ENCODE measurements at regions not wholly inside any gene's neighbourhood (a gene's known extent, or its start where the extent isn't known, plus 50 kb on each side); places are given as distances from the start of the nearest gene placed in this dataset.

- no peak overlapping the region for H3K4me3 ChIP-seq (replicated peaks in 1 of 3; ENCODE audit: insufficient read depth in 1 of 3, low read depth in 1 of 3, low read length in 3 of 3)
- ChIA-PET POLR2A (no interaction called here), CTCF (interaction anchor here (1.0 kb wide), 1 partner anchor 189 kb away, joined by 3 read pairs; no protein-coding TSS in a partner anchor)
- no peak overlapping the region for H3K27ac ChIP-seq (ENCODE audit: insufficient read depth, low read depth, low read length)
- no peak overlapping the region for H2AFZ ChIP-seq (ENCODE audit: low read depth, low read length)
- H3K4me2 ChIP-seq (ENCODE audit: insufficient read depth, low read length): no peak overlapping the region
- no peak overlapping the region for H3K9ac ChIP-seq (replicated peaks; ENCODE audit: extremely low read depth, insufficient read depth, low read length)
- BruUV-seq (replicated peaks): no TSS peak
- intact Hi-C loops (cut with micrococcal nuclease): no loop called here
- no peak for DNase-seq (ENCODE audit: low read depth, low spot score)
- TF ChIP-seq POLR2A (IDR thresholded peaks at IDR 0.05; ENCODE audit: low read depth, low read length) (no peak), EZH2 (IDR thresholded peaks at IDR 0.05; ENCODE audit: borderline replicate concordance, low read depth, low read length, severe bottlenecking) (no peak), JUN (IDR thresholded peaks at IDR 0.05; ENCODE audit: borderline replicate concordance, insufficient read depth, insufficient read length, low read depth) (no peak), FOS (IDR thresholded peaks at IDR 0.05; ENCODE audit: borderline replicate concordance, insufficient read depth, low read length) (no peak), POLR2AphosphoS5 (IDR thresholded peaks at IDR 0.05; ENCODE audit: insufficient read depth, low read depth, low read length) (no peak), MAX (IDR thresholded peaks at IDR 0.05; ENCODE audit: insufficient read depth, insufficient read length) (no peak), MYC (IDR thresholded peaks at IDR 0.05; ENCODE audit: low read depth, low read length) (no peak), CTCF (IDR thresholded peaks at IDR 0.05; ENCODE audit: extremely low read depth in 1 of 2, insufficient read depth in 1 of 2, low read depth in 1 of 2, low read length in 2 of 2) (no peak), GATA2 (IDR thresholded peaks at IDR 0.05; ENCODE audit: insufficient read depth, insufficient read length, low read depth, low read length) (no peak)
- dilution Hi-C loops (cut with MboI; ENCODE audit: extremely low pct_ligation_motif_present, low sequenced_read_pairs): no loop called here
- no peaks in the 10 kb centered on the region for H3K79me2 ChIP-seq (ENCODE audit: control insufficient read depth, insufficient read depth, low read length)
- no peaks in the 10 kb centered on the region for H3K9me1 ChIP-seq (replicated peaks; ENCODE audit: control insufficient read depth, extremely low read depth, insufficient read depth, low read length)
- no peak for FAIRE-seq
- H3K36me3 ChIP-seq (ENCODE audit: control insufficient read depth in 2 of 2, extremely low read depth in 1 of 2, insufficient read depth in 2 of 2, low read length in 2 of 2): no peaks in the 10 kb centered on the region
- peaks cover 2 to 4% of the 10 kb centered on the region in 2 experiments for H3K27me3 ChIP-seq (ENCODE audit: control insufficient read depth in 2 of 2, insufficient read depth in 2 of 2, low read length in 2 of 2)
- no peaks in the 10 kb centered on the region for H3K9me3 ChIP-seq (replicated peaks; ENCODE audit: control insufficient read depth, insufficient read depth, low read length)
- H3K4me1 ChIP-seq (ENCODE audit: control insufficient read depth, extremely low read depth, insufficient read depth, low read length): no peaks in the 10 kb centered on the region
- H4K20me1 ChIP-seq (replicated peaks; ENCODE audit: control insufficient read depth, extremely low read depth, insufficient read depth, low read length): no peaks in the 10 kb centered on the region
Measured at GRCh38 chr5:148768806-148769415, 57.5 kb upstream of the ADRB2 start.
